Stimulated activated CD8-positive, alpha-beta memory T cell treated with anti-CD3 and anti-CD28 coated beads, Interleukin-15, amount 100 ng/mL, for 24 hours (primary cell): ENCODE measurements at regions not wholly inside any gene's neighbourhood (a gene's known extent, or its start where the extent isn't known, plus 50 kb on each side); places are given as distances from the start of the nearest gene placed in this dataset.
A peak's percentile ranks its signal among the peaks of the same experiment; 100 is the strongest.
"Not testable (repeated sequence)": the region's sequence is repeated elsewhere in the genome, so short reads cannot be mapped to it uniquely, and the experiment has no call there.

Experiments
- DNase-seq: peaks from one replicate; pipeline ENCODE4 v3.0.0-alpha.2; 2020; ENCODE audit warnings: low read depth

DNA sequence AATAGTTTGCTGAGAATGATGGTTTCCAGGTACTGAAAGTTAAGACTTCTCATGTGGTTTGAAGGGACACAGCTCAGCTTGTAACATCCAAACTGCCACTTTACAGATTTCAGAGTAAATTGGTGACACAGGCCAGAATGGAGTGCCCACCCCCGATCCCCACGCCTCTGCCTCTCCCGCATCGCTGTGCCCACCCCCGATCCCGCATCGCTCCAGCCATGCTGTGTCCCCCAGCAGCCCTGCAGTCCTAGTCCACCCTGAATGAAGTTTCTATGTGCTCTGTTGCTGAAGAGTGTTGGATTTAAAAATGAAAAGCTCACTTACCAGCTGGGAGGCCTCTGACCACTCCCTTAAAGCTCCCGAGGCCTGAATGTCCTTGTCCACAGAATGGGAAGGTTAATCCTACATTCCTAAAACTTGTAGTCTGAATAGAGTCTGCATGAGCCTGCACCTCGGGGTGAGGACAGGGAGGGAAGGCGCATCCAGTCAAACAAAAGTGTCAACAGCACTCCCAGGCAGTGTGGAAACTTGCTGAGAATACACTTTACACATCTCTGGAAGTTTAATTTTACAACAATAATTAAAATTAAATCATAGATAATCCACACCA is 176.4 kb upstream of the ID2 start:
- DNase-seq: no peak

DNA sequence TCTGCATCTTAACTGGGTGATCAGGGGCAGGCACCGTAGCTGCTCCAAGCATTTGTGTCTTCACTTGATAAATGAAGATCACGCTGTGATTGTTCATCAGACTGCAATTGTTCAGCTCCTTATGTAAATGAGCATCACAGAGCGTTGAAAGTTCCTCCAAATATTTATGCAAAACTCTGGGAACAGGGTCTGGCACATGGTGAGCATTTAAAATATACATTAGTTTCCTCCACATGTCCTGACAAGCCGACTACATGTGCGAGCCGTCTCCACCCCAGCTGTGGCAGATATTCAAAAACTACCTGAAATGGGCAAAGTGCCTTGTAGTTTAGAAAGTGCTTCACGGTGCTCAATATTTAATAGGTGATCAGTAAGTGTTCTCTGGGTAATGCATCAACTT is 175.1 kb upstream of the ID2 start:
- DNase-seq: no peak

DNA sequence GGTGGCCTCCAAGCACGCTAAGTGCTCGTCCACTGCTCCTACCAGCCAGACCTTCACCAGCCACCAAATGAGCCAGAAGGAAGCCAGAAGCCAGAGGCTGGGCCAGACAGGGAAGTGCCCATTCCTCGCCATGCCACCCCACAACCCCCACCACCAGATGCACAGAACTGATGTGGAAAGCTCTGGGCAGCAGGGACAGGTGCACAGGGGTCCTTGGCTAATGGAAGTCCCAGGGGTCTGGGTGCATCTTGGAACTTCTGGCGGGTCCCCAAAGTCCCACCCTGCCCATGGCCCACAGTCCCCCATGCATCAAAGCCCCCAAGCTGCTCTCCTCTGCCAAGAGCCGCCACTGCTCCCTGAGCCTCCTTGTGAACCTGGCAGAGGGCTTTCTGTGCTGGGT is 173.1 kb upstream of the ID2 start:
- DNase-seq: no peak

DNA sequence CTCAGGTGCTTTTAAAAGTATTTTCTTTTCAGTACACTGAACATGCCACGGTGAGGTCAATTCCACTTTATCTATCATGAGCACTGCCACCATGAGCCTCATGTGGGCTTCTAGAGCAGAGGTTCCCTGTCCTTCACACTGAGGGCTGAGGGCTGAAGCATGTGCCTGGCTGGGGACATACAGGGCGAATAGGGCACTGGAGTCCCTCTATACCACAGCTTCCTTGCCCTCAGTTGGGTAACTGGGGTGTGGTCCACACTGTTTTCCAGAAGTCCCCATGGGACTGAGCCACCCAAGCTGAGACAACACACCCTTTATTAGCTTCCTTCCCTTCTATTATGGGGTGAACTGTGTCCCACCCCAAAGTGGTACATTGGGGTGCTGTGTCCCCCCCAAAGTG is 172.2 kb upstream of the ID2 start:
- no peak for DNase-seq

DNA sequence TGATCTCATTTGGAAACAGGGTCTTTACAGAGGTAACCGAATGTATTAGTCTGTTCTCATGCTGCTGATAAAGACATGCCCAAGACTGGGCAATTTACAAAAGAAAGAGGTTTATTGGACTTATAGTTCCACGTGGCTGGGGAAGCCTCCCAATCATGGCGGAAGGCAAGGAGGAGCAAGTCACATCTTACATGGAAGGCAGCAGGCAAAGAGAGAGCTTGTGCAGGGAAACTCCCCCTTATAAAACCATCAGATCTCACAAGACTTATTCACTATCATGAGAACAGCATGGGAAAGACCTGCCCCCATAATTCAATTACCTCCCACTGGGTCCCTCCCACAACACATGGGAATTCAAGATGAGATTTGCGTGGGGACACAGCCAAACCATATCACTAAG is 171.8 kb upstream of the ID2 start:
- DNase-seq: not testable (repeated sequence)

DNA sequence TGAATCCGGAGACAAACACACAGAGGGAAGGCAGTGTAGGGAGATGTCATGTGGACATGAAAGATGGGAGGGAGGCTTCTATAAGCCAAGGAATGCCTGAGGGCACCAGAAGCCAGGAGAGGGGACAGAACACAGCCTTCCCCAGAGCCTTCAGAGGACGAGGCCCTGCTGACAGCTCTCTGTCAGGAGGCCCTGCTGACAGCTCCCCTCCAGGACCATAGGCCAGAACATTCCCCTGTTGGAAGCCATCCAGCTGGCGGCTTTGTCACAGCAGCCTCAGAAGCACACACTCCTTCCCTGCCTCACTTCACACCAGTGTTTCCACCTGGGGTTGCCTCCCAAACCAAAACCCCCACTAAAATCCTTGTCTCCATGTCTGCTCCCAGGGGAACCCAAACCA is 171.3 kb upstream of the ID2 start:
- DNase-seq: no peak

DNA sequence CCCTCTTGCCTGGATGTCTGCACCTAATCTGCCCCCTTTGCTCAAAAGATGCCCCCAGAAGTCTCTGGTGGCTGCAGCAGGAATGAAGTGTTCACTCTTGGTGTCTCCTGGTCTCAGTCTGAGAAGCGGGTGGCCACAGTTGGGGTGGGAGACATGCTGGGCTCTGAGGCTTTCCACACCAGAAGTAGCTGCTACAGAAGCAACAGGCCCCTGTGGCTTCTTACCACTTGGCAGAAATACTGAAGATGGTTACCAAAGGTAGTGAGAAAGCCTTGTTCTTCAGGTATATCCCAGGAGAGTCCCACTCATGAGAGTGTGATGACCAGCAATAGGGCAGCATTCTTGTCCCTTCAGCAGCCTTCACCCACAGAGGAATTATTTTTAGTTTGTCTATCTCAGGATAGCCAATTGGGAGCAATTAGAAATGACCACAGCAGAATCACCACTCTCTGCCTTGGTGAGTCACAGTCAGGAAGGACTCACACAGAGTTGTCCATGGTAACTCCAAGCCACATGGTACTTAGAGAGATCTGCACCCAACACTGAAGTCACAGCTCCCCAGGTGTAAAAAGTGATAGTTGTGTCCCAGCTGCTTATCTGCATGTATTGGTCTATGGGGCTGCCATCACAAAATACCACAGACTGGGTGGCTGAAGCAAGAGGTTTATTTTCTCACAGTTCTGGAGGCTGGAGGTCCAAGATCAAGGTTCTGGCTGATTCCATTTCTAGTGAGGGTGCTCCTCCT is 169.8 kb upstream of the ID2 start:
- DNase-seq: no peak

DNA sequence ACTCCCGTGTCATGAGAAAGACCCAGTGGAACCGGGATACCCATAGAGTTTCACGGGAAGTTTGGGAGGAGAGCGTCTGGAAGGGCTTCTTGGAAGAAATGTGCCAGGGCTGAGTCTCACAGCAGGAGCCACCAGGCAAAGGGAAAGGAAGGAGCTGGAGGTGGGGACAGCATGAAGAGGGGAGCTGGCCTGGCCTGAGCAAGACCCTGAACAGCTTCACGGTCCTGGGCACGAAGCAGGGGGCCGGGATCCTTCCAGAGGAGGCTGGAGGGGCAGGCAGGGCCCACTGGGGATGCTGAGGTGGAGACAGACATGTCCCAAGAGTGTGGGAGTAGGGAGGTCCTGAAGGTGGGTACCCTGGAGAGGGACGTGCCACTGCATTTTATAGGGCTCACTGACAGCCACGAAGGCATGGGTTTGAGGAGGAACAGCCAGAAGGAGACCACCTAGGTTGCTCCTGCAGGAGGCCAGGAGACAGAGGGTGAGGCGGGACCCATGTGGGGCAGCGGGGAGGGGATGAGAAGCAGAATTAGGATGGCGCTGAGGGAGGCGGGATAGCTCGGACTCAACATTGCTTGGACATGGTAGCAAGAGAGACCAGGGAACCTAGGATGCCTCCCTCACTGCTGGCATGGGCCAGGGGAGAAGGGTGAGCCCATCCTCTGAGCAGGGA is 168.1 kb upstream of the ID2 start:
- DNase-seq: no peak

DNA sequence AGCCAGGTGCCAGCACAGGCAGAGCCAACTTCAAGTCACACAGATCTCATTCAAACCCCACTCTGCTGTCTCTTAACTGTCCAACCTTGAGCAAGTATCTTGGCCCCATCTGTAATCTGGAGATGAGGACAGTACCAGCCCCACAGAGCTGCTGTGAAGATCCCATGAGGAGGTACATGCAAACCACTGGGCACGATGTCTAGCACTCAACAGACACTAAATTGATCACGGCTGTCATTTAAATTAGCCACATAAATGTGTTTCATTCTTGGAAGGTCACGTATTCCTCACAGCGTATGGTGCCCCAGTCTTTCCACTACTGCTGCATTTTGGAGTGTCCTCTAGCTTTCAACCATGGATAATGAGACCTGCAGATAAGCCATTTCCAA is 167.6 kb upstream of the ID2 start:
- no peak for DNase-seq

DNA sequence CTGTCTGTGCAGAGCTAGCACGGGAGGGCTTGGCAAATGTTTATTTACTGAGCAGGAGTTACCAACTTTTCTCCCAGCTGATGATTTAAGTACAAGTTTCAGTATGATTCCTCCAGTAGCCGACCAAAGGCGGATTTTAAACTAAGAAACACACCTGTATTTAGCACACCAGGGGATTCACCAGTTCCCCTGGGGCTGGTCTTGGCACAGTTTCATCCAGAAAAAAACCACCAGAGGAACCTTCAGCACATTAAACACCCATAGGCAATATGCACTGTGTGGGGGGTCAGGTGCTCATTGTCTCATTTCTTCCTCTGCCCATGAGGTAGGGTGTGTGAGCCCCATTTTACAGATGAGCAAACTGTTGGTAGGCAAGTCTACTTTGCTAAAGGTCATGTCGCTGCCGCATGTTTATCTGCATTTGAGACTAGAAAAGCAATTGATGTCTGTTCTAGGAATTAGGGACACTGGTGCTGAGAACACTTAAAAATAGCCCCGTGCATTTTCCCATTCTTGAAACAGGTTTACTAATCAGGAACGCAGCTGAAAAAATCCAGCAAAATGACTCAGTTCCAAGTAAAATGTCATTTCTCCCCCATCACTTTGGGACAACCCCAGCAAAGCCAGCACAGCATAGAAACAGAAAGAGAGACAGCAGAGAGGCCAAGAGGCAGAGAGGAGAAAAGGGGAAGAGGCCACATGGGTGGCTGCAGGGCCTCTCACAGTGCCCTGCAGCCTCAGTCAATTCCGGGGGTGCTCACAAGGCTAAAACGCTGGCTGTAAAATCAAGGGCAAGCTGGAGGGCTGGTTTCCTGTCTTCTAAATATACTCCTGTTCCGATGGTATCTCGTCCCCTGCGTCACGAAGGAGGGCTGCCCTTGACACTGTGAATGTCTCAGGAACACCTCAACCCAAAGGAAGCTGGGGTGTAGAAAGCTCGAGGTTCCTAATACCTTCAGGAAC is 166.8 kb upstream of the ID2 start:
- DNase-seq: peak; percentile 20

DNA sequence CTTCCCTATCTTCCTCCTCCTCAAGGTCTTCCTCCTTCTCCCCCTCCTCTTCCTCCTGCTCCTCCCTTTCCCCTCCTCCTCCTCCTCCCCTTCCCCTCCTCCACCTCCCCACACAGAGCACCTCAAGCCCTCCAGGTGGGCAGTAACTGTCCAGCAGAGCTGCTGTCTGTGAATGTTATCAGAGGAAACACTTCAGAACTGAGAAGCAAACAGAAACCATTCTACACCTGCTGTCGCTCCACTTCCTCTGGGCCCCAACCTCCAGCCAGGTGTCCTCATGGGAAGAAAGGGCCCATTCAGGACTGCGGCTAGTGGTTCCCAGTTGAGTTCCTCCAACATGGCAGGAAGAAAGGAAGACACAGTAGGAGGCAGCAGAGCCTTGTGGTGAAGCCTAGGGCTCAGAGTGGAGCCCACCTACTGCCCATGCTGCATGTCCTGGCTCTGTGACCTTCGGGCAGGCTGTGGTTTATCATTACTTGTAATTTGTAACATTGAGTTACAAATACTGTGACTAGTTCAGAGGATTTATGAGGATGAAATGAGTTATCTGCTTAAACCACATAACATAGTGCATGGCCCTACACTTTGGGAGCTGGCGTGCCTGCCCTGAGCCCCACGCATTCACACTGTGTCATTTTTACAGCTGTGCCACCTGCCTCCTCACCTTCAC is 165.9 kb upstream of the ID2 start:
- DNase-seq: no peak

DNA sequence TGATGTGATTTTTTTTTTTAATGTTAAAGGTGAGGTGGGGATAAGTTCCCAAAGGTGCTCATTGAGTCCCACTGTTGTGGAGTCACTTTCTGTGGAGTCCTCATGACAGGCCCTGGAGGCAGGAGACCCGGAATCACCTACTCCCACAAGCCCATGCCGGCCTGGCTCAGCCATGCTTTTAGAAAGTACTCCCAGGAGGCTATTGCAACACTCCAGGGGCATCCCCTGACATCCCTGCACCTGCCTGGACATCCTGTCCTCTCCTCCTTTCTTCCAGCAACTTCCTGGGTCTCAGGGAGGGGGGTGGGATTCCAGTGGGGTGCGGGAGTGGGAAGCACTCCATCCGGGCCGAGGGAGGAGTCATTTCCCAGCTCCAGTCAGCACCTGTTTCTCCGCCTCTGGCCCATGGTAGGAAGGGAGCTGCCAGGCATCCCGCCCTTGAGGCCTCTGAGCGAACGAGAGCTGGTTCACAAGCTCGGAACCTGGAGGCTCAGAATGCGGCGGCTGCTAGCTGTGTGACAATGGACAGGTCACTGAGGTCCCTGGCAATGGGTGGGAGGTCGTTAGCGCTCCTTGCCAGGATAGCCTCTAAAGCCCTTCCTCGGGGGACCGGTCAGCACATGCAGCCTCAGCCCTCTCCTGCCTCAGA is 163.9 kb upstream of the ID2 start:
- no peak for DNase-seq

DNA sequence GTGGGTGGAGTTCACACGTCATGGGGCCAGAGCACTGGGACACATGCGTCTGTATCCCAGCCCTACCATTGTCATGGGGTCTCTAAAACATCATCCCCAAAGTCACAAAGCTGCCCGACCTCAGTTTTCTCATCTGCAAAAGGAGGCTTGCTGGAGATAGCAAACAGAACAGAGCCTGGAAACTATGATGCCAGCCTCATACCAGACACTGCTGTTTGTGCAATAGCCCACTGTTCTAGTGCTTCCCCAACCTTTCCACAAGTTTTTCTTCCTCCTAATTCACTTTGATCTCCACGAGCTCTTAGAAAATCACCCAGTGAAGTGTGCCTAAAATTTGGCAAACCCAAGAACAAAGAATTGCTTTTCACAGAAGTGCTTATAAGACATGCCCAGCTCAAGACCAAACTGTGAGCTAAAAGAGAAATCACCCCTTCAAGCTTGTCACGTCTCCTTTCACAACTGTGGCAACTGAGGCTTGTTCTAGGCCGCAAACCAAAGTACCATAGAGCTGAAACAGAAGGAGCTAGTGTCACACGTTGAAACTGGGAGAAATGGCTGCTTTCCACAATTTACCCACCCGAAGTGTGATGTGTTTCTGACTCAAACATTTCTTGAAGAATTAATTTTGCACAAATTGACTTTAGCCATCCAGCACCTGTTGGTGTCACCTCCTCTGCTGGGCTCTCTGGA is 162.7 kb upstream of the ID2 start:
- no peak for DNase-seq

DNA sequence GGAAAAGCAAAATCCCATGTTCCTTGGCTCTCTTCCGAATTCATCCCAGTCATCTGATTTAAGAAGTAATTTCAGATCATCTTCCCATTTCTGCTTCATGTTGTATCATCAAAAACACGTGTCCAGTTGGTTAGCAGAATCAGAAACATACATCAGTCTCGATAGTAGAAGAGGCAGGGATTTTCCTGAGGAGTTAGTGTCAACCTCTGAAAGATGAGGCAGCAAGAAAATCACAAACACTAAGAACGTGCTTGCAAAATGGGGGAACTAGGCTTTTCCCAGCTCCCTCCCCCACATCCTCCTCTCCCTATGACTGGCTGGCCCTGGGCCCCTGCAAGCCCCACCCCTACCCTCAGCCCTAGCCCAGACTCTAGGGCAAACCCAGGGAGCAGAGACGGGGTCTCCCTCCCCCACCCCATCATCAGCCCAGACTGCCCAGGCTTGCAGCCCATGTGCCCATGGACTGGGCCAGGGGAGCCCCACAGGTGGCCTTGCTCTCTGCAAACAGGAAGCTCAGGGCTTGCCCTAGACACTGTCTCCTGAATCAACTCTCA is 161.0 kb upstream of the ID2 start:
- no peak for DNase-seq

DNA sequence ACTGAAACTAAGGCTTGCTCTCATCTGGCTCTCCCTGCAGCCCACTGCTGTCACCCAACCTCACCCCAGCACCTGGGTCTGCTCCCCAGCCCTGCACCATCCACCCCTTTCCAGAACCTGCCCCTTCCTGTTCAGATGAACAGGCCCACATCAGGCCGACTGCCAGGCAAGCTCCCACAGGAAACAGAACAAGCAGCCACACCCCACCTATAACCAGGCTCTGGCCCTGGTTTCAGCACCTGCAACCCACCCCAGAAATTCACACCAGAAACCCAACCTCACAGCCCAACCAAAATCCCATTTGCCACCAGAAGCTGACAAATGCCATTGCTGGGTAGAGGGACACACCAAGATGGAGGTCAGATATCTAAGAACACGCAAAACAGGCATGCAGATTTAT is 159.2 kb upstream of the ID2 start:
- DNase-seq: no peak

DNA sequence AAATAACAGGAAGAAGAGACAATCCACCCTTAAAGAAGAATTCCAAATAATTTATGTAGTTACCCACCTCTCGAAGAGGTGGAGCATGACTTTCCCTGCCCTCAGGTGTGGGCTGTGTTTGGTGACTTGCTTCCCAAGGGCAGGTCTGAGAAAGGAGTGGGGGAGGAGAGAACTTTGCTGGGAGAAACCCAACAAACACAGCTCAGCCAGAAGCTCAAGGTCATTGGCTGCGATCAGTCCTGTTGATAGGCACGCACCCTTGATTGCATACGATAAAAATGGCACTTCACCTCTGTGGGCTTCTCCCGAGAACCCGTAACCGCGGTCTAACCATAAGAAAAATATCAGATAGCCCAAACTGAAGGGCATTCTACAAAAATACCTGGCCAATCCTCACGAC is 157.5 kb upstream of the ID2 start:
- DNase-seq: no peak

DNA sequence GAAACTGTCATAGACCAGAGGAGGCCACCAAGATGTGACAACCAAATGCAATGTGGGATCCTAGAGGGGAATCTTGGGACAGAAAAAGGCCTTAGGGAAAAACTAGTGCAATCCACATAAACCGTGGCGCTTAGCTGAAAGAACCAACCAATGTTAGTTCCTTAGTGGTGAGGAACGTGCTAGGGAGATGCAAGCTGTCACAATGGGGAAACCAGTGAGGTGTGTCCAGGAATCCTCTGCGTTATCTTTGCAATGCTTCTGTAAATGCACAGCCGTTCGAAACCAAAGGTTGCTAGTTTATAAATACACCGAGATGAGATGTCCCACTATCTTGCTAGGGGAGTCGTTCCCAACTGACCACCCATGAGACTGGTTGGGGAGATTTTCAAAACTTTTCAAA is 157.0 kb upstream of the ID2 start:
- DNase-seq: no peak

DNA sequence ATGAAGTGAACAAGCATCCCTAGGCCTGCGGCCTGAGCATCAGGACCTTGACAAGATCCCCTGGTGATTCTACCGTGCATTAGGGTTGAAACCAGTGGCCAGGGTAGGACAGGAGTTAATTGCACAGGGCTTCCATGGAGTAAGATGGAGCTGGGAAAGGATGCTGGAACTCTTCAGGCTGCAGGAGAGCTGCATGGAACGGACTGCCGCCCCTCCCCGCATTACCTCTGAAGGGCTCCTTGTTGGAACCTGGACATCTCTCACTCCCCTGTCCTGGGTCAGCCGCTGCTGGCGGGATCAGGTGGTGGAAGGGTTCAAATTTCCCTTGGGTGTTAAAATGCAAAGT is 156.6 kb upstream of the ID2 start:
- no peak for DNase-seq

DNA sequence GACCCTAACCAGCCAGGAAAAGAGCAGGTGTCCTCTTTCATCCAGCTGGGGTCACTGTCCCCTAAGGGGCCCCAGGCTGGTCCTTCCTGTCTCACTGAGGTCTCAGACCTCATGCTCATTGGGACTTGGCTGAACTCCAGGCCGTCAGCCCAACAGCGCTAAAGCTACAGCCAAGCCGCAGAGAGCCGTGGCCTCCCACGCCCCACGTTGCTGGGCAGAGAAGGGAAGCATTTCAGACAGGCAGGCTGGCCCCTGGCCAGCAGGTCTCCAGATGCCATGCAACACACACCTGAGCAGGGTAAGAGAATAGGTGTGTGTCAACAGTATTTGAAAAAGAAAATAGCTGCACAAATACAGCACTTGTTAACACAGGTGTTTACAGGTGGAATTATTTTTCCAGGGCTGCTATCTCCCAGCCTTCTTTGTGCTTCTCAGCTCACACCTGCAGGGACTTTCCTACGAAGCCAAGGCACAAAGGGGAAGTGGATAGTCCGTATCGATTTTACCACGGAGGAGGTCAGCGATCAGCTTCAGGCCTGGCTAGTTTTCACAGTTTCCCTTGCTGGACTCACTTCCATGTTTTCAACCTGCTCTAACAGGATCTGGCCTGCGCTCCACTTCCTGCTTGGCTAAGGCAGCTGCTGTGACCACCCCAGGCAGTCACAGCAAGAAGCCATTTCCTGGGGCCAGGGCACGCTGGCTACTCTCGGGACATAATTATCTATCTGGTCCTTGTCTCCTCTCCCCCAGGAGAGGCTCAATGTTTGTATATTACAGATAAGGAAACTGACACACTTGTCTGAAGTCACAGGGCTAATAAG is 156.1 kb upstream of the ID2 start:
- no peak for DNase-seq

DNA sequence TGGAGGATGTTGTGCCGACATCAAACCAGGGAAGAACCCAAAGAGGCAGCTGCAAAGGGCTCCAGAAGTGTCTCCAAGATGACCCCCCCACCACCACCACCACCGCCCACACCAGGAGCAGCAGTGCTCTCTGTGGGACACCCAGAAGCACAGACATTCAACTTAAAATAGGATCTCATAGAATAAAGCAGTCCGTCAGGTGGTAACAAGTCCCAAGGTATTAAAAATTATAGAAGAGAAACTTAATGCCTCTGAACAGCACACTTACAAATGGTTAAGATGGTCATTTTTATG is 155.5 kb upstream of the ID2 start:
- DNase-seq: no peak
